Adrenal gland (tissue), 9 donors: ENCODE measurements at regions not wholly inside any gene's neighbourhood (a gene's known extent, or its start where the extent isn't known, plus 50 kb on each side); places are given as distances from the start of the nearest gene placed in this dataset.
A peak's percentile ranks its signal among the peaks of the same experiment; 100 is the strongest.

Experiments used
- DNase-seq, 7 donors: peaks; one replicate each; pipeline ENCODE4 v3.0.0-alpha.2; 2019 to 2020
- H3K27ac ChIP-seq, 5 donors: fragments of 200-600 bp; sonication (generic) in 4 of 5; 1 replicate in 3 of 5; 2 replicates in 2 of 5; pipeline versions ENCODE4 v1.5.1 to v1.8.0; 2016 to 2020; ENCODE audit warnings: mild to moderate bottlenecking in 1 of 5
- H3K27me3 ChIP-seq: fragments of 200-600 bp; 2 replicates; pipeline ENCODE4 v1.8.0; 2021
- H3K36me3 ChIP-seq, 2 donors: fragments of 200-600 bp; replicated peaks in 1 of 2; 1 replicate in 1 of 2; 2 replicates in 1 of 2; pipeline versions ENCODE4 v1.5.1 to v1.8.0; 2018 to 2022
- H3K4me1 ChIP-seq, 2 donors: fragments of 200-600 bp; replicated peaks in 1 of 2; 1 replicate in 1 of 2; 2 replicates in 1 of 2; pipeline versions ENCODE4 v1.5.1 to v1.8.0; 2018 to 2021
- H3K4me3 ChIP-seq, 4 donors: fragments of 200-600 bp; sonication (generic) in 3 of 4; one replicate each; pipeline ENCODE4 v1.5.1; 2016 to 2018
- H3K9me3 ChIP-seq, 3 donors: fragments of 200-600 bp; sonication (generic) in 1 of 3; replicated peaks in 1 of 3; 1 replicate in 2 of 3; 2 replicates in 1 of 3; pipeline versions ENCODE4 v1.5.1 to v1.8.0; 2016 to 2021
- CTCF ChIP-seq, 6 experiments: fragments of 450-650 bp in 4 of 6; fragments of 200-600 bp in 2 of 6; sonication (generic) in 1 of 6; IDR thresholded peaks; 1 replicate in 5 of 6; 2 replicates in 1 of 6; pipeline versions ENCODE4 v1.5.1 to v1.8.0; 2016 to 2021; ENCODE audit warnings: antibody characterized with exemption in 6 of 6, mild to moderate bottlenecking in 2 of 6, moderate library complexity in 1 of 6
- POLR2A ChIP-seq, 2 donors: fragments of 450-650 bp; IDR thresholded peaks; one replicate each; pipeline ENCODE4 v1.6.1; 2017; ENCODE audit warnings: antibody characterized with exemption in 2 of 2, mild to moderate bottlenecking in 2 of 2, moderate library complexity in 1 of 2
- WGBS, 4 donors: extraction: QIAGEN DNeasy Blood & Tissue Kit in 2 of 4; methylation state at CpG; one replicate each; pipeline versions ENCODE4 v1.1.5 to v1.1.7; 2013 to 2017; 5-methylcytosine and 5-hydroxymethylcytosine counted together
- intact Hi-C, 2 donors: fragments of 100-400 bp; cut with DNase I; formaldehyde crosslinking; loops; one replicate each; pipeline versions ENCODE4 v1.14.1 to v1.15.0; 2022 to 2023
- donor health status: healthy with polysubstance abuse.
- donor health status: Bipolar disorder and iron deficiency.
- donor health status: DM: yes; HTN: yes; CAD: no.
- donor health status: DM: no; HTN: no; CAD: no.
- donor health status: DM: no; HTN: no; CAD: no.

- TF ChIP-seq POLR2A (IDR thresholded peaks at IDR 0.05) (no peak), CTCF (IDR thresholded peaks at IDR 0.05) (no peak)
- peaks cover 12 to 13% of the 10 kb centered on the region in 2 donors for H3K4me1 ChIP-seq
- peak in 1 of 7 donors; percentile 10 for DNase-seq
- H3K9me3 ChIP-seq: peaks cover 0 to 14% (median 6%) of the 10 kb centered on the region in 3 donors
- intact Hi-C loops: no loop called here
- H3K4me3 ChIP-seq: no peak overlapping the region
- H3K27me3 ChIP-seq: no peaks in the 10 kb centered on the region
- no peaks in the 10 kb centered on the region for H3K36me3 ChIP-seq
- peak overlapping the region in 1 of 5 donors; percentile 31 for H3K27ac ChIP-seq
These were observed 71.0 kb upstream of the SIRPA start for GRCh38 chr20:1824181-1824580.

GRCh38 chr20:1823450-1823844, 71.8 kb upstream of the SIRPA start:
- no peak for TF ChIP-seq CTCF (IDR thresholded peaks at IDR 0.05)
- no peak for TF ChIP-seq POLR2A (IDR thresholded peaks at IDR 0.05)

GRCh38 chr20:1822564-1823449, 72.4 kb upstream of the SIRPA start:
- no peak overlapping the region for H3K4me3 ChIP-seq
- intact Hi-C loops: no loop called here
- TF ChIP-seq POLR2A (IDR thresholded peaks at IDR 0.05) (no peak), CTCF (IDR thresholded peaks at IDR 0.05) (no peak)
- H3K27ac ChIP-seq: no peak overlapping the region
- no peaks in the 10 kb centered on the region for H3K27me3 ChIP-seq
- peaks cover 3 to 5% of the 10 kb centered on the region in 2 donors for H3K4me1 ChIP-seq
- peaks cover 0 to 14% (median 6%) of the 10 kb centered on the region in 3 donors for H3K9me3 ChIP-seq
- 84 to 92% (median 88%) methylated on average over 4 of the region's 4 CpGs for WGBS, 4 donors
- DNase-seq: no peak
- no peaks in the 10 kb centered on the region for H3K36me3 ChIP-seq

More at GRCh38 chr20:1823450-1823844, 71.8 kb upstream of the SIRPA start:
- peak in 1 of 7 donors; percentile 13 for DNase-seq
- Histone ChIP-seq H3K4me3 (no peak overlapping the region), H3K9me3 (peaks cover 0 to 14% (median 6%) of the 10 kb centered on the region in 3 donors), H3K27ac (no peak overlapping the region), H3K36me3 (no peaks in the 10 kb centered on the region), H3K4me1 (peaks cover 9 to 11% of the 10 kb centered on the region in 2 donors), H3K27me3 (no peaks in the 10 kb centered on the region)
- intact Hi-C loops: no loop called here
- WGBS, 4 donors: 81 to 84% (median 84%) methylated on average over 4 to 5 of the region's 5 CpGs

DNA sequence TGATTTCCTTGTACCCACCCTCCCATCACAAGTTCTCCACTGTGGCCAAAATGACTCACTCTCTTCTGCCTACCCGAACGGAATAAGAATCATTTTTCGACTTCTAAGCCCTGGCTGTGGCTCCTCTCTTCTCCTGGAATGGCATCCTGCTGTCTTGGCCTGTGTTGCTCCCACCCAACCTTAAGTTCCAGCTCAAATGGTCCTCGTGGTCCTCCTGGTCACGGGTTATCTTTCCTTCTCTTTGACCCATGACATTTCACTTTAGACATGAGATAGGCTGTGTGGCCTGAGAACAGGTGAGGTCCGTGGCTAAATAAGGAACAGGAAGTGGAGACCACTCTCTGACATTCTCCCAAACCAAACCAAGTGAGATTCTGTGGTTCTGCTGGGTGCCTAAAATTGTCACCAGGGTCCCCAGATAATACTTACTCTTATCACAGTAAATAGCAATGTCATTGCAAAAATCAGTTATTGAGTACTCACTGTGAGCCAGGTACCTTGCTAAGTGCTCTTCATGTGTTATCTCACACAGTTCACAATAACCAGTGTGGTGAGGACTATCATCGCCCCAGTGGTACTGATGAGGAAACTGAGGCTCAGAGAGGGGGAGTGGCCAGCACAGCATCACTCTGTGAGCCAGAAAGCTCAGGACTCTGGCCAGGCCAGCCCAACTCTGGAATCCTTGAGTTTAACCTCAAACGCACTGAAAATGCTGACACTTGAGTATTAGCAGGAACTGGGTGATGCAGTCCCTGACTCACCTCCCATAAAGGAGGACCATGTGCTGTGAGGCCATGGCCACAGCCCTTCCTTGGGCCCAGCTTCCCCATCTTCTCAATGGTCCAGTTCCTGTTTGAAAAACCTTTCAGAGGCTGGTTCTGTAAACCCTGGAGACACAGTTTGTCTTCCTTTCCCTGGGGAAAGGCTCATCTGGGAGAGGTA, 74.8 kb upstream of the SIRPA start:
- 68 to 82% (median 71%) methylated on average over 7 to 8 of the region's 8 CpGs for WGBS, 4 donors
- H3K27me3 ChIP-seq: no peaks in the 10 kb centered on the region
- H3K9me3 ChIP-seq: peaks cover 0 to 14% (median 6%) of the 10 kb centered on the region in 3 donors
- TF ChIP-seq CTCF (IDR thresholded peaks at IDR 0.05) (no peak), POLR2A (IDR thresholded peaks at IDR 0.05) (no peak)
- H3K4me3 ChIP-seq: no peak overlapping the region
- H3K36me3 ChIP-seq: no peaks in the 10 kb centered on the region
- peak overlapping the region in 2 of 5 donors; percentile 20 to 76 for H3K27ac ChIP-seq
- DNase-seq: peak in 5 of 7 donors; percentile 27 to 69 (median 55)
- peaks cover 16 to 22% of the 10 kb centered on the region in 2 donors for H3K4me1 ChIP-seq
- intact Hi-C loops: no loop called here
